ENCODE measurements at regions not wholly inside any gene's neighbourhood (a gene's known extent, or its start where the extent isn't known, plus 50 kb on each side); places are given as distances from the start of the nearest gene placed in this dataset.
"Not testable (repeated sequence)": the region's sequence is repeated elsewhere in the genome, so short reads cannot be mapped to it uniquely, and the experiment has no call there.

DNA sequence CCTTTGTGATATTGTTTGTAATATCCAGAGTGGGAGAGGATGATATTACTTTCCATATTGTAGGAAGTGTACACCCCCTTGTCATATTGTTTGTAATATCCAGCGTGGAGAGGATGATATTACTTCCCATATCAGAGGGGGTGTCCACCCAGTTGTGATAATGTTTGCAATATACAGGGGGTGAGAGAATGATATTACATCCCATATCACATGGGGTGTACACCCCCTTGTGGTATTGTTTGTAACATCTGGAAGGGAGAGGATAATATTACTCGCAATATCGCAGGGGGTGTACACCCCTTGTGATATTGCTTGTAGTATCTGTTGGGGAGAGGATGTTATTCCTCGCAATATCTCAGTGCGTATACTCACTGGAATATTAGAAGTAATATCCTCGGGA is 61.5 kb downstream of the PRSS23 start:
- DNase-seq = no peak

DNA sequence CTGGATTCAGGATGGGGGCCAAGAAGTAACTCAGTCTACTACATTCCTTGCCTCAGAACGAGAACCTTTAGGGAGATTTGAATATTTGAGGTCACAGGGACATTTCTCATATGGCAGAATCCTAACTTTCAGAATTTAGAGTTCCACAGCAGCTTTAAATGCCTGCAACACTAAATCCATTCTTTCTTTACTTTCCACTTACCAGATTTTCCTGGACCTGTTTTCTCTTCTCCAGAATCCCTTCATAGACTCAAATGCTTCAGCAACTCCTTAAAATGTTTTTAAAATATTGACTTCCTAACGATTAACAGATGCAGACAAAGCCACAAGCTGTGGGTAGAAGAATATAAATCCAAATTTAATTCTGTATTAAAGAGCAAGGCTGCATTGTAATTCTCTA is 63.1 kb downstream of the PRSS23 start:
- no peak for DNase-seq

DNA sequence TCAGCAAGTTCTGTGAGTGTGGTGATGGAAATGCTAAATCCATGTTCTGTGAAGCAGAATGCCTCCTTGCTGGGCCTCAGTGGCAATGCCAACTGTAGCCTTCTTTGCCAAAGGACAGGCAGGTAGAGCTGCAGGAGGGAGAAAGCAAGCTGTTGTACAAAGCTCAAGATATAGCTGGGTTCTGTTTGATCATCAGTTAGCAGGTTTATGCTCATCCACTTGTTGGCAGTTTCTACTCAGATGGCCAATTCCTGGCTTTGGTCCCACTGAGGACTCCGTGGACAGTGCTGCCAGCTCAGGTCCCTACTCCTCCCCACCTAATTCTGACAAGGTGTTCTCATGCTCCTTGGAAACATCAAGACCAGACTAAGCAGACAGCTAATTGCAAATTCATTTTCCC is 65.1 kb downstream of the PRSS23 start:
- DNase-seq = no peak

DNA sequence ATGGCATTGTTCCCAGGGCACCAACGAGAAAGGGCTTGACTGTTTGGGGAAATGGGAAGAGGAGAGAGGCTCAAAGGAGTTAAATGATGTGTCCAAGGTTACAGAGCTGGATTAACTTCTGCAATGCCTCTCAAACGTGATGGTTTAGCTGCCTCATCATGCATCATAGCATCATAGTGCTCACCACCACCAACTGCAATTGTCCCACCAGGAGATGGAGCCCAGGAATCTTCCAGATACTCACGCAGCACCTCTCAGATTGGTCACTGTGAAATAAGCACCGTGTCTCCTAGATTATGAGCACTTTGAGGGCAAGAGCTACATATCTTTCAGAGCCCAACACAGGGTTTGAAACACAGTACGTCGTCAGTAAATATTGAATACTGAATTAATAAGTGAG is 69.2 kb downstream of the PRSS23 start:
- no peak for DNase-seq

DNA sequence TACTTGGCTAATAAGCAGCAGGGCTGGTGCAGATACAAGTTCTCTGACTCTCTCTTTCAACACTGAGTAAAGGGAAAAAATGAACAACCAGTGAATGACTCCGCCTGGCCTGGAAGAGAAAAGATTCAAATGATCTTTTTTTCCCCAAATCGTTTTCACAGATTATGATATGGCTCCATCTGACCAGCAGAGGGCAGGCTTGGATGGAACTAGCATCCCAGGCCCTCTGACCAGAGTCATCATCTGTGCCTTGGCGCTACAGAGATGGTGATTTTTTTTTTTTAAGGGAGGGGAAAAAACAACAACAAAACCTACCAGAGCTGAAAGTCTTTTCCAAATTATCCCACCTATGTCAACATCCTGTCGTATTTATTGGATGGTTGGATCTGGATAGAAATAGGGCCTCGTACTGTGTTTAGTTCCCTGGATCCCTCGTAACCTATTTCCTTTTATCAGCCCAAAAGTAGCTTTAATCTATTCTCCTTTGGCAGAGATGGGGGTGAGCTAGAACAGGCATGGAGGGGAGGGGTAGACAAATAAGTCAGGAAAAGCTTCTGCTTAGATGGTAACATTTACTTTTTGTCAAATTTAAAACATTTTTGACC is 69.7 kb downstream of the PRSS23 start:
- DNase-seq = no peak

DNA sequence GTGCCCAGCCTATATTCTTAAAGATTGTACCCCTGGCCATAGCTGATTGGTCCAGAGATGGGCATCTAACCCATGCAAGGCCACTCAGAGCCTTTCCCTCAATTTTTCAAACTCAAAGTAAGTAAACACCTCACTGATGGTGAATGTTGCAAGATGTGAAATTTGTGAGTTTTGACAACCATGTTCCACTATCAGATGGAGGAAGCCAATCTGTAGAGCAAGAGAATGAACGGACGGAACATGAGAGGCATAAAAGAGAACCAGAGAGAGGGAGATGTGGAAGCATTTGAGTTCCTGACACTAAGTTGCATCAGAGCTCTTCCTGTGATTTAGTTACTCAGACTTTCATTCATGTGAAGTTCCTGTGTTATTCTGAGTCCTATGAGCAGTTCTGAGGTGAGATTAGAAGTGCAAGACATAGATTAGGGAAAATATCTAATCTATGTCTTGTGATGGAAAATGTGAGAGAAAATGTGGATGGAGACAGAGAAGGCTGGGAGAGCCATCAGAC is 73.3 kb downstream of the PRSS23 start:
- DNase-seq = peak; percentile 4

DNA sequence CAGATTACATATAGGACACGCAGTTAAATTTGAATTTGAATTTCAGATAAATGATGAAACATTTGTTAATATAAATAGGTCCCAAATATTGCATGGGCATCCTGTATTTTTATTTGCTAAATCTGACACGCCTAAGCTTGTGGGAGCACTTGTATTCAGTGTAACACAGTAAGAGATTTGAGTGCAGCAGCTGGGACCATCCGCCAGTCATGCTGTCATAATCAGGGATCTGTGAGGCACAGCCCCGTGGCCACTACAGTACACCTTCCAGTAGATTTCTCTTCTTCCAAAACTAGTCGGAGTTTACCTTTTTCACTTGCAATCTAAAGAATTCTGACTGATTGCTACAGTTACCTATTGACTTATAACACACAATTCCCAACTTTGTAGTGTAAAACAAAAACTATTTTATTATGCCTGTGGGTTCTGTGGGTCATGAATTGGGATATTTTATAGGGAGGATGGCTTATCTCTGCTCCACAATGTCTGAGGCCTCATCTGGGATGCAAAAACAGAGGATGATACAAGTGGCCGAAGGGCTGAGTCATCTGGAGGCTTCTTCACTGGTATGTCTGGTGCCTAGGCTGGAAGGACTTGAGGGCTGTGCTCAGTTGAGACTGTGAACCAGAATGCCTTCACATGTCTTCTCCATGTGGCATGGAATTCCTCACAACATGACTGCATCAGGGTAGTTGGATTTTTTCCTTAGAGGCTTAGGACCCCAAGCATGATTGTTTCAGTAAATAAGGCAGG is 74.1 kb downstream of the PRSS23 start:
- no peak for DNase-seq

DNA sequence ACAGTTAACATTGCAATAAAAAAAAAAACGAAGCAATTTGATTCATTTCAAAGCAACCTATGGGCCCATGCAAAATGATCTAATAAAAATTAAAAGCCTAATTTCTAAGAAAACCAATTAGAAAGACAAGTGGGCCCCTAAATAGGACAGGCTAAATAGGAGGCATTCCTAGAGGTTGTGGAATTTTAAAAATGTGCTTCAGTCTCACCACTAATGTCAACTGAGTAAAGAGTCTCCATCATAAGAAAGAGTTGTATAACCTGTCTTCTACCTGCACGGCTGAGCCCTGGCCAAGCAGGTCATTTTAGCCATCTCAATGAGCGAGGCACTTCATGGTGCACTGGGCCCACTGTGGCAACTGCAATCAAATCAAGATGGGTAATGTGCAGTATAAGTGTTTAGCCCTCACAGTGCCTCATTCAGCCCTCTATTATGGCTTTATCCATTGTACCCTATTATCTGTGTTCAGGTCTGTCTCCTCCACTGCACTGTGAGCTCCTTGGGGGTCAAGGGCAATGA is 76.4 kb downstream of the PRSS23 start:
- no peak for DNase-seq

DNA sequence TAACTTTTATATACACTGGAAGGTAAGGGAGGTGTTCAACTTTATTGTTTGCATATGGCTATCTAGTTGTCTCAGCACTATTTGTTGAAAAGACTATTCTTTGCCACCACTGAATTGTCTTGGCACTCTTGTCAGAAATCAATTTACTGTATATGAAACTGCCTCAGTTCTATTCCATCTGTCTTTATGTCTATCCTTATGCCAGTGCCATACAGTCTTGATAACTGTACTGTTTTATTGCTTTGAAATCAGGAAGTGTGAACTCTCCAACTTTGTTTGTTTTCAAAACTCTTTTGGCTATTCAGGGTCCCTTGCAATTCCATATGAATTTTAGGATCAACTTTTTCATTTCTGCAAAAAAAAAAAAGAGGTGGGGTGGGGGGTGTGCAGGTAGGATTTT is 77.2 kb downstream of the PRSS23 start:
- no peak for DNase-seq

DNA sequence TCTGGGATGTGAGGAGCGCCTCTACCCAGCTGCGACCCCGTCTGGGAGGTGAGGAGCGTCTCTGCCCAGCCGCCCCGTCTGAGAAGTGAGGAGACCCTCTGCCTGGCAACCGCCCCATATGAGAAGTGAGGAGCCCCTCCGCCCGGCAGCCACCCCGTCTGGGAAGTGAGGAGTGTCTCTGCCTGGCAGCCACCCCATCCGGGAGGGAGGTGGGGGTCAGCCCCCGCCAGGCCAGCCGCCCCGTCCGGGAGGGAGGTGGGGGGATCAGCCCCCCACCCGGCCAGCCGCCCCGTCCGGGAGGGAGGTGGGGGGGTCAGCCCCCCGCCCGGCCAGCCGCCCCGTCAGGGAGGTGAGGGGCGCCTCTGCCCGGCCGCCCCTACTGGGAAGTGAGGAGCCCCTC is 76.0 kb downstream of the FZD4 start:
- DNase-seq = not testable (repeated sequence)

DNA sequence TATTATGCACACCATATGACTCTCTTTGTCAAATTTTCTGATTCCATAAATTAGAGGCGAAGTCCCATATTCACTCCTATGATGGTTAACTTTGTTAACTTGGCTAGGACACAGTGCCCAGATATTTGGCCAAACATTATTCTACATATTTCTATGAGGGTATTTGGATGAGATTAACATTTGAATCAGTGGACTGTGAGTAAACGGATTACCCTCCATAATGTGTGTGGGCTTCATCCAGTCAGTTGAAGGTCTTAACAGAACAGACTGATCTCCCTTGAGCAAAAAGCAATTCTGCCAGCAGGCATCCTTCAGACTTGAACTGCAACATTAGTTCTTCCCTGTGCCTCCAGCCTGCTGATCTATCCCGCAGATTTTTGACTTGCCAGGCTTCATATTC is 69.9 kb downstream of the FZD4 start:
- DNase-seq = no peak

DNA sequence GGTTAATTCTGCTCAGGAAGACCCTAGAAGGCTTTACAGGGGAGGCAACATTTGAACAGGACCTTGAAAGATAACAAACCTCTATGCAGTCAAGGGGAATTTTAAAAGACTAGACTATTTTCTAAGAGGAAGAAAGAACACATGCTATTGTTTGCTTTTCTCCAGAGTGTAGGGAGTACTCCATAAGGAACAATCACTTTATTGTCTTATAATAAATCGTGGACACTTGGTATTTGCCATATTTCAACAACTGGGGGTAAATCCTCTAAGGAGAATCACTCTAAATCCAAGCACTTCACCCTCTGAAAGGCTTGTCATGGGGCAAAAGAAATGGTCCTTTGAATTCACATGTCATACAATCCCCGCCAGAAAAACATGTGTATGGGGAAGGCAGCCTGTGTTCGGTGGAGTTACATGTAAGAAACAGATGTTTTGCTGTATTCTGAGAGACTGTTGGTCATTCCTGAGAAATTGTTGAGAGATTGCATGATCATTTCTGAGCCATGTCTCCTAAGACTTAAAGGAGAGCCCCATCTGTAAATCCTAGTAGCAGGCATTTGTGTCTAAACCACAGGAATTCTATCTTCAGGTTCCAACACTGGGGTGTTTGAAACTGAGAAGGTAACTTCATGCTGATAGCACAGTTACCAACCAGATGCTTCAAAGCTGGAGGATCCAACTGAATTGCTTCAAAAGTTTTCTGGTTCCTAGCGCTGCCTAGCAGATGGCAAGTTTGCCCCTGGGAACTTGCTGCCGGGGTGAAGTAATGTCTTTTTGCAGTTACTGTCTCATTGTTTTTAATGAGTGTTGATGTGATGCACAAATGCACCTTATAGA is 66.8 kb downstream of the FZD4 start:
- DNase-seq = no peak

DNA sequence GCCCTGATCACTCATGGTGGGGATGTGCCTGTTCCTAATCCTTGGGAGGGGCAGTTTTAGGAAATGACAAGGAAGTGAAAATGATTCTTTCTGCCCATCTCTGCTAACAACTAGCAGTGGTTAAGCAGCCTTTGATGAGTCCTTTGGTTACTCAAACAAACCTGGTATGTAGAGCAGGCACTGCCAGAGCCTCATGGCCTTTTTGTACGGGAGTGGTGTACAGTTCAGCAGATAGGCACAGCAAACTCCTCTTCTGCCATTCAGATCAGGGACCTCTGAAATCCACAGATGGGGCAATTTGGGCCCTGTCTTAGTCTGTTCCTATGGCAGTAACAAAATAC is 66.2 kb downstream of the FZD4 start:
- DNase-seq = no peak

DNA sequence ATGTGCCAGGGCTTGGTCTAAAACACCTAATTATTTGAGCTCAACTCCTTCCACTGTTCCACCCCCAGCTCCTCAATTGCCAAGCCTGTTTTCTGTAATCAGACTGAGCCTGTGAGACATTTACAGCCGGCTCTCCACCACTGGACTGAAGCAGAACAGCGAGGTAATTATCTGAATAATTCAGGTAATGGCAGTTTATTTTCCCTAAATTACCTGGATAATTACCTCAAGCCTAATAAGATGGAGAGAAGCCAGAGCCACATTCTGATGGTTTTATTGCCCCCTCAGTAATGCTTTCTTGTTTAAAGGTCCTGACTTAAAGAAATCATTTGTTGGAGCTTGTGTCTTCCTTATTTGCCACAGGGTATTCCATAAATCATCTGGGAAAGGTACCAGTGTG is 64.2 kb downstream of the FZD4 start:
- DNase-seq = no peak

DNA sequence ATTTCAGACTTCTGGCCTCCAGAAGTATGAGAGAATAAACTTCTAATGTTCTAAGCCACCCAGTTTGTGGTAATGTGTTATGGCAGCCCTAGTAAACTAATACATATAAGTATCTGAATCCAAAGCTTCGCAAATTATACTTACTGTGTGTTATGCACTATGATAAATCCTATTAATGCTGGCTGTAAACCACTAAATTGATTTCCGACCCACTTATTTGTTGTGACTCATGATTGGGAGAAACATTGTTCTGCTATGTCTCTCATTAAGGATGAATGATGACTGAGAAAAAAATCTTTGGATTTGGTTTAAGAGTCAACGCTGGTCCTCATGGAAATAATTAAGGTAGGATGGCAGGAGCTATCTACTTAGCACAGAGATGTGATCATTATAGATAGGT is 62.0 kb downstream of the FZD4 start:
- DNase-seq = no peak
